GM12875 (cell line): ENCODE measurements at regions not wholly inside any gene's neighbourhood (a gene's known extent, or its start where the extent isn't known, plus 50 kb on each side); places are given as distances from the start of the nearest gene placed in this dataset.

Experiments
- H3K4me3 ChIP-seq: one replicate; pipeline ENCODE4 v1.5.1; 2011; ENCODE audit warnings: low read depth, low read length, control low read depth
- TF ChIP-seq, protein P1 (sequence below): IDR thresholded peaks from 2 replicates; pipeline ENCODE4 v1.5.1; 2011; ENCODE audit warnings: low read depth, mild to moderate bottlenecking, control low read depth, inconsistent platforms, low read length, moderate library complexity, borderline replicate concordance; ENCODE audit not compliant: insufficient read depth

DNA sequence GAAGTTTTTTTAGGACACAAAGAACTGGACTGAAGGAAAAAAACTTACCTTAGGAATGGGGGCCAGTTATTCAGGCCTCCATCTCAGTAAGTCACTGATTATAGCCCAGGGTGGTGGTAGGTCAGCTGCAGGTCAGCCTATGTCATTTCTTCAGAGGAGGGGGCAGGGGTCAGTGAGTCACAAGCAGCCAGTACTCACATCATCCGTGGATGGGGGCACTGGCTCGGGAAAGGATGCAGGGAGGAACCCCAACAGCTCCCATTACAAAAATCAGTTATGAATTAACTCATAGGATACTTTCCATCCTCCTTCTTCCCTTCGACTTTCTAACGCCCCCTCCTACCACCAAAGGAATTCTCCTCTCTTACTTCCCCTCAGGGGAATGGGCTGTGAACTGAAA, 578.3 kb downstream of the PDCD6IP start:
- TF ChIP-seq, protein P1, sequence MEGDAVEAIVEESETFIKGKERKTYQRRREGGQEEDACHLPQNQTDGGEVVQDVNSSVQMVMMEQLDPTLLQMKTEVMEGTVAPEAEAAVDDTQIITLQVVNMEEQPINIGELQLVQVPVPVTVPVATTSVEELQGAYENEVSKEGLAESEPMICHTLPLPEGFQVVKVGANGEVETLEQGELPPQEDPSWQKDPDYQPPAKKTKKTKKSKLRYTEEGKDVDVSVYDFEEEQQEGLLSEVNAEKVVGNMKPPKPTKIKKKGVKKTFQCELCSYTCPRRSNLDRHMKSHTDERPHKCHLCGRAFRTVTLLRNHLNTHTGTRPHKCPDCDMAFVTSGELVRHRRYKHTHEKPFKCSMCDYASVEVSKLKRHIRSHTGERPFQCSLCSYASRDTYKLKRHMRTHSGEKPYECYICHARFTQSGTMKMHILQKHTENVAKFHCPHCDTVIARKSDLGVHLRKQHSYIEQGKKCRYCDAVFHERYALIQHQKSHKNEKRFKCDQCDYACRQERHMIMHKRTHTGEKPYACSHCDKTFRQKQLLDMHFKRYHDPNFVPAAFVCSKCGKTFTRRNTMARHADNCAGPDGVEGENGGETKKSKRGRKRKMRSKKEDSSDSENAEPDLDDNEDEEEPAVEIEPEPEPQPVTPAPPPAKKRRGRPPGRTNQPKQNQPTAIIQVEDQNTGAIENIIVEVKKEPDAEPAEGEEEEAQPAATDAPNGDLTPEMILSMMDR, result no peak
- no peak overlapping the region for H3K4me3 ChIP-seq

DNA sequence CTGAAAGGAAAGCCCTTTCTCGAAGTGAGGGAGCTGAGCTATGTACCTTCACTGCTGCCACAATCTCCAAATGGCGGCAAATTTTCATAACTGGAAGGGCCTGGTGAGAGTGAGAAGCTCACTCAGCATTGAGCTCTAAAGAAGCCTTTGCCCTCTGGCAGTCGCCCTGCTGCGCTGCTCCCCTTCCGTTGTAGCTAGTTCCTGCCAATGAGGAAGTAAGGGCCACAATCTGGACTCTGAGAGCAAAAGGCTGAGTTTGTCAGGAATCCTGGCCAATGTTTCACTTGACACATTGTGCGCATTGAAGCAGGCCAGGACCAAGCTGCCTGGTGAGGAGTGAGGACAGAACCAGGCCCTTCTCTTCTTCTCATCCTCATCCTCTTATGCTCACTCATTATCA, 579.5 kb downstream of the PDCD6IP start:
- TF ChIP-seq, protein P1, result no peak
- H3K4me3 ChIP-seq, result no peak overlapping the region

DNA sequence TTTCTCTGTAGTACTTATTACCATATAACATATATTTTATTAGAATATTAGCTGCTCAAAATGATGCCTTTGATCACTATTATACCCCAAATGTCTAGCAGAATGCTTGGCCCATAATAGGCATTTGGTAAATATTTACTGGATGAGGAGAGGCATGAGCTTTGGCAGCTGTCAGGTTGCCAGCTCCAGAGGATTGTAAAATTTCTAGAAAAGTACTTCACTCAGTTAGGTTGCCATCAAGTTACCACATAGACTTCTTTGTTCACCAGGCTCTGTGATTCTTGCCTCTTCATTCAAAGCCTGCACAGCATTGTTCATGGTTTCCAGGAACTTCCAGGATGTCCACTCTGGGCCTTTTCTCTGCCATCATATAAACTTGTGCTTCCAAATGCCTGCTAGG, 582.8 kb downstream of the PDCD6IP start:
- no peak overlapping the region for H3K4me3 ChIP-seq
- TF ChIP-seq, protein P1, result no peak

DNA sequence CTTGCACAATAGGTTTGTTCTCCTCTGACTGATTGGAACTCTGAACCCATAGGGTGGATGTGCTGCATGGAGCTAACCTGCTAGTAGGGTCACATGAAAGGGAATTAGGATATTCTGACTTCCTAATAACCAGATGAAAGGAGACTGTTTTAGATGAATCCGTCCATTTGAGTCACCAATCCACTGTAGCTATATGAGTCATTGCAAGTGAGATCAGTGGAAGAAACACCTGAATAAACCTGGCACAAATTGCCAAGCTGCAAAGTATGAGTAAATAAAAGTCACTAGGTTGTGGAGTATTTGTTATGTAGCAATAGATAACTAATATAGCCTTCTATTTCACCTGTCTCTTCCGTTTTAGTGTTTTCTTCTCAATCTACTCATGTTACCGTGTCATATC, 584.4 kb downstream of the PDCD6IP start:
- TF ChIP-seq, protein P1, result no peak
- H3K4me3 ChIP-seq, result no peak overlapping the region

DNA sequence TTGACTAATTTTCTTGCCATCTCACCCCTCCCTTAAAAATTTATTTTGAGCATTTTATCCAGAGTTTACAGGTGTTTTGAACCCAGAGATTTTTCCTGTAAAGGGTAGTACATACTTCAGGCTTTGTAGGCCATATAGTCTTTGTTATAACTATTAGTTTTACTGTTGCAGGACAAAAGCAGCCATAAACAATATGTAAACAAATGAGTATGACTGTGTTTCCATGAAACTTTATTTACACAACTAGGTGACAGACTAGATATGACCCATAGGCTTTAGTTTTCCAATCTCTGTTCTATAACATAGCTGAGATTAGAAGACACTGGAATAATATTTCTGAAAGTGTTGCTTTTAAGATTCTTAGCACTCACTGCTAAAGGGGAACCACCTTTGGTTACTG, 587.9 kb downstream of the PDCD6IP start:
- H3K4me3 ChIP-seq, result no peak overlapping the region
- TF ChIP-seq, protein P1, result no peak

DNA sequence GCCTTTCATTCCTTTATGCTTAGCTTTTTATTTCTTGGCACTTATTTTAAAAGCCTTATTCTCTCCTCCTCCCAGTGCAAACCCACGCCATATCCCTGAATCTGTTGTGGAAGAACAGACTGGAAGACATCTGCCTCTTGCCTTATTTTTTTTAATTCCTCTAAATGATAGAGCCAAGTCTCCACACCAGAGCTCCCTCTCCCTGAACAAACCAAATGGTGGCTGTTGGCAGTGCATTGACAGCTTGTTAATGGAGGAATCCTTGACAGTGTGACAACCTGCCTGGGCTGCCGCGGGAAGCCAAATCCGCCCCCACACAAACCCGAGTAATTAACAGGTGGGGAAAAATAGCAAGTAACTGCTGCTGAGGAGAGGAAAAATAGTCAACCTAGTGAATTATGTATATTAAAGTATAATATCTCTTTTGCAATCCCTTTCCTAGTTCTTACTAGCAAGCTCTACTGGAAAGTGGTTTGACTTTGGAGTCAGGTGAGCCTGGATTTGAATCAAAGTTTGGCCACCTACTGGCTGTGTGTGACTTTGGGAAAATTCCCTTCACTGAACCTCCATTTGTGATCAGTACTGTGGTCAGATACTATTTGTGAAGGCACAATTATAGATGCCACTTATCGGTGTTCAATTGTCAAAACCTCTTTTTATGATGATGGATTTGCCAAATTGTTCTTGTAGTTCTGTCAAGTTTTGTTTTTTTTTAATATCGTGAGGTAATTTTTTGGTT, 589.6 kb downstream of the PDCD6IP start:
- no peak overlapping the region for H3K4me3 ChIP-seq
- TF ChIP-seq, protein P1, result no peak

DNA sequence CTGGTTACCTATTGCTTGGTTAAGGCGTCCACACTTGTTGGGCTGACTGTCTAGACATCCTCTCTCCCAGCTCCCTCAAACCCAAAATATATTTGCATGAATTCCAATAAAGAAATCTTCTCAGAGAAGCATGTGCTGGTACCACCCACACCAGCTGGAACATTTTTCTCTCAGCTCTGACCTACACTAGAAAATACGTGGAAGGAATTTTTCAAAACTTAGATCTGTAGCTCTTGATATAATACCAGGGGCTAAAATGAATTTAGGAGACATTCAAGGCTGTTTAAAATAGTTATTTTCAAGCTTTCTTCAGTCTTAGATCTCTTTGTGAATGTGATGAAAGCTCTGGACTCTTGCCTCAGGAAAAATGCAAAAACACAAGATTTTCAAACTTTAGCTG, 590.4 kb downstream of the PDCD6IP start:
- TF ChIP-seq, protein P1, result no peak
- no peak overlapping the region for H3K4me3 ChIP-seq
